Mesenchymal stem cell (in vitro differentiated cells and primary cell): ENCODE measurements at regions not wholly inside any gene's neighbourhood (a gene's known extent, or its start where the extent isn't known, plus 50 kb on each side); places are given as distances from the start of the nearest gene placed in this dataset.
A peak's percentile ranks its signal among the peaks of the same experiment; 100 is the strongest.

Experiments
- DNase-seq: peaks from one replicate; pipeline ENCODE4 v3.0.0-alpha.2; 2013
- H2AFZ ChIP-seq: one replicate; pipeline ENCODE4 v1.6.1; 2013; ENCODE audit warnings: low read depth, mild to moderate bottlenecking, control low read depth, inconsistent platforms, low read length, moderate library complexity
- H2AK5ac ChIP-seq: 2 replicates; pipeline ENCODE4 v1.6.1; 2013; ENCODE audit warnings: low read length, moderate library complexity, mild to moderate bottlenecking, inconsistent platforms; ENCODE audit not compliant: severe bottlenecking
- H2BK120ac ChIP-seq: one replicate; pipeline ENCODE4 v1.6.1; 2013; ENCODE audit warnings: low read depth, mild to moderate bottlenecking, inconsistent platforms, low read length, moderate library complexity
- H2BK12ac ChIP-seq, 2 experiments: one replicate each; pipeline ENCODE4 v1.6.1; 2013; ENCODE audit warnings: inconsistent platforms in 2 of 2, low read length in 2 of 2, mild to moderate bottlenecking in 2 of 2, moderate library complexity in 2 of 2, control low read depth in 1 of 2
- H2BK15ac ChIP-seq: one replicate; pipeline ENCODE4 v1.6.1; 2013; ENCODE audit warnings: mild to moderate bottlenecking, low read depth, inconsistent platforms; ENCODE audit not compliant: poor library complexity, severe bottlenecking
- H2BK5ac ChIP-seq: 2 replicates; pipeline ENCODE4 v1.6.1; 2013; ENCODE audit warnings: low read depth, mild to moderate bottlenecking, low read length, control low read depth, inconsistent platforms; ENCODE audit not compliant: poor library complexity, severe bottlenecking
- H3K14ac ChIP-seq, 2 experiments: one replicate each; pipeline ENCODE4 v1.6.1; 2013; ENCODE audit warnings: inconsistent platforms in 2 of 2, low read length in 2 of 2, control low read depth in 1 of 2, mild to moderate bottlenecking in 1 of 2, moderate library complexity in 1 of 2
- H3K18ac ChIP-seq, 2 experiments: one replicate each; pipeline ENCODE4 v1.6.1; 2013; ENCODE audit warnings: inconsistent platforms in 2 of 2, low read length in 2 of 2, control low read depth in 1 of 2, low read depth in 1 of 2, mild to moderate bottlenecking in 1 of 2
- H3K23ac ChIP-seq, 2 experiments: one replicate each; pipeline ENCODE4 v1.6.1; 2013; ENCODE audit warnings: inconsistent platforms in 2 of 2, low read length in 2 of 2, mild to moderate bottlenecking in 2 of 2, moderate library complexity in 2 of 2, control low read depth in 1 of 2
- H3K27ac ChIP-seq: 2 replicates; pipeline ENCODE4 v1.5.1; 2013; ENCODE audit warnings: mild to moderate bottlenecking, moderate library complexity, low read length, control low read depth, inconsistent platforms; ENCODE audit not compliant: poor library complexity, severe bottlenecking
- H3K27me3 ChIP-seq, 2 experiments: 2 replicates each; pipeline versions ENCODE4 v1.6.1 to v1.7.0; 2013; ENCODE audit warnings: low read length in 2 of 2, mild to moderate bottlenecking in 2 of 2, moderate library complexity in 2 of 2, control low read depth in 1 of 2, inconsistent platforms in 1 of 2; ENCODE audit not compliant: control insufficient read depth in 1 of 2, insufficient read depth in 1 of 2
- H3K36me3 ChIP-seq, 2 experiments: 2 replicates each; pipeline versions ENCODE4 v1.6.1 to v1.7.0; 2013; ENCODE audit warnings: low read length in 2 of 2, control low read depth in 1 of 2, inconsistent platforms in 1 of 2, low read depth in 1 of 2, mild to moderate bottlenecking in 1 of 2; ENCODE audit not compliant: insufficient read depth in 2 of 2, control insufficient read depth in 1 of 2
- H3K4ac ChIP-seq, 2 experiments: one replicate each; pipeline ENCODE4 v1.6.1; 2013; ENCODE audit warnings: inconsistent platforms in 2 of 2, low read length in 2 of 2, mild to moderate bottlenecking in 2 of 2, moderate library complexity in 2 of 2, control low read depth in 1 of 2, low read depth in 1 of 2
- H3K4me1 ChIP-seq: 2 replicates; pipeline ENCODE4 v1.6.1; 2013; ENCODE audit warnings: low read depth, low read length, control low read depth; ENCODE audit not compliant: control insufficient read depth, insufficient read depth
- H3K4me2 ChIP-seq: 2 replicates; pipeline ENCODE4 v1.6.1; 2013; ENCODE audit warnings: low read length, mild to moderate bottlenecking, inconsistent platforms; ENCODE audit not compliant: poor library complexity, severe bottlenecking
- H3K4me3 ChIP-seq, 2 experiments: 2 replicates each; pipeline versions ENCODE4 v1.5.1 to v1.7.0; 2013; ENCODE audit warnings: low read length in 2 of 2, mild to moderate bottlenecking in 2 of 2, control low read depth in 1 of 2, low read depth in 1 of 2; ENCODE audit not compliant: insufficient read depth in 1 of 2
- H3K79me1 ChIP-seq: replicated peaks from 2 replicates; pipeline ENCODE4 v1.6.1; 2013; ENCODE audit warnings: mild to moderate bottlenecking, control low read depth, low read length, inconsistent platforms; ENCODE audit not compliant: poor library complexity, severe bottlenecking
- H3K9ac ChIP-seq: 2 replicates; pipeline ENCODE4 v1.7.0; 2013; ENCODE audit warnings: mild to moderate bottlenecking, low read length, moderate library complexity
- H3K9me3 ChIP-seq: 2 replicates; pipeline ENCODE4 v1.7.0; 2013; ENCODE audit warnings: mild to moderate bottlenecking, low read length; ENCODE audit not compliant: control insufficient read depth
- H4K8ac ChIP-seq: one replicate; pipeline ENCODE4 v1.6.1; 2013; ENCODE audit warnings: inconsistent platforms, mild to moderate bottlenecking, low read length, moderate library complexity
- H4K91ac ChIP-seq: one replicate; pipeline ENCODE4 v1.6.1; 2013; ENCODE audit warnings: mild to moderate bottlenecking, low read length, inconsistent platforms
- WGBS: methylation state at CpG from one replicate; pipeline ENCODE4 v1.1.7; 2013; ENCODE audit warnings: mixed read lengths; 5-methylcytosine and 5-hydroxymethylcytosine counted together

GRCh38 chr5:56681346-56681745 is 134.0 kb upstream of the MAP3K1 start:
- no peak overlapping the region for H2BK120ac ChIP-seq
- no peak overlapping the region for H2BK5ac ChIP-seq
- DNase-seq = no peak
- no peak overlapping the region for H3K18ac ChIP-seq
- H2AK5ac ChIP-seq = no peak overlapping the region
- H3K9ac ChIP-seq = no peak overlapping the region
- H3K36me3 ChIP-seq = no peaks in the 10 kb centered on the region
- H2BK15ac ChIP-seq = no peak overlapping the region
- H3K14ac ChIP-seq = no peak overlapping the region
- H3K79me1 ChIP-seq = no peaks in the 10 kb centered on the region
- H3K4me3 ChIP-seq = no peak overlapping the region
- no peak overlapping the region for H3K4me2 ChIP-seq
- H3K27ac ChIP-seq = no peak overlapping the region
- no peak overlapping the region for H2BK12ac ChIP-seq
- no peaks in the 10 kb centered on the region for H3K9me3 ChIP-seq
- 89% methylated on average over 1 of the region's 1 CpG for WGBS
- no peak overlapping the region for H3K23ac ChIP-seq
- H2AFZ ChIP-seq = no peak overlapping the region
- H4K91ac ChIP-seq = no peak overlapping the region
- no peak overlapping the region for H4K8ac ChIP-seq
- H3K27me3 ChIP-seq = no peaks in the 10 kb centered on the region
- H3K4me1 ChIP-seq = peaks cover 6% of the 10 kb centered on the region
- H3K4ac ChIP-seq = no peak overlapping the region

GRCh38 chr5:56680731-56681130 is 134.6 kb upstream of the MAP3K1 start:
- H3K27ac ChIP-seq = no peak overlapping the region
- no peak overlapping the region for H3K4me2 ChIP-seq
- H3K23ac ChIP-seq = no peak overlapping the region
- no peak overlapping the region for H3K14ac ChIP-seq
- H2BK15ac ChIP-seq = no peak overlapping the region
- H2AFZ ChIP-seq = no peak overlapping the region
- H2BK120ac ChIP-seq = no peak overlapping the region
- H4K91ac ChIP-seq = no peak overlapping the region
- no peak overlapping the region for H3K4me3 ChIP-seq
- no peak overlapping the region for H2BK12ac ChIP-seq
- WGBS = no CpG with 5 or more reads among the region's 2 CpGs
- H4K8ac ChIP-seq = no peak overlapping the region
- H2AK5ac ChIP-seq = no peak overlapping the region
- H3K36me3 ChIP-seq = no peaks in the 10 kb centered on the region
- H3K79me1 ChIP-seq = no peaks in the 10 kb centered on the region
- H3K9me3 ChIP-seq = no peaks in the 10 kb centered on the region
- no peaks in the 10 kb centered on the region for H3K27me3 ChIP-seq
- no peak for DNase-seq
- H3K4me1 ChIP-seq = peaks cover 7% of the 10 kb centered on the region
- no peak overlapping the region for H3K18ac ChIP-seq
- no peak overlapping the region for H3K9ac ChIP-seq
- H3K4ac ChIP-seq = no peak overlapping the region
- no peak overlapping the region for H2BK5ac ChIP-seq

DNA sequence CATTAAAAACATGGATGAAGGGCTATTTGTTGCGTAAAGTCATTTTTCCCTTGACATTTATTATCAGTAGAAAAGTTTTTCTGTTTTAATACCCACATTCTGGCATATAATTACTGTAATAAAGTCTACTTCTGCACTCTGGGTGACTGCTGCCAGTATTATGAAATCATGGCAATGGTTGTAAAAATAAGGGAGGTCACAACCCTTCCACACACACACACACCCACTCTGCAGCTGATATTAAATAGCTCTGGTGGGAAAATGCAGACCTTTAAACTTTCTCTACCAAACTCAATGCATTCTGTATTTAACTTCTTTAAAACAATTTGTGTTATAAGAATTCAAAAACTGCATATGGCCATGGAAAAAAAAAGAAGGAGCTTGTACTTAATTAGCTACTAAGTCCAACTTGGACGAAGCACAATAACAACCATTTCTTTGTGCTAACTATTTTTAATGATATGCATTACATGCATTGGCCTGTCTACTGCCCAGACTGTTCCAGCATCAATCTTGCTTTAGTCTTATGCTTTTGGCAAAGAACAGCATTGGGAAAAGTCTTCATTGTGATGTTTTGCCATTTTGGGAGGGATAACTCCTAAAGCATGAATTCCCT is 137.6 kb upstream of the MAP3K1 start:
- Histone ChIP-seq H3K14ac (no peak overlapping the region), H2AK5ac (no peak overlapping the region), H3K27me3 (no peaks in the 10 kb centered on the region), H3K4me2 (no peak overlapping the region), H2BK120ac (no peak overlapping the region), H3K27ac (no peak overlapping the region), H2BK12ac (no peak overlapping the region), H3K18ac (no peak overlapping the region), H3K23ac (no peak overlapping the region), H2BK15ac (no peak overlapping the region), H2BK5ac (no peak overlapping the region), H4K8ac (no peak overlapping the region), H3K9ac (no peak overlapping the region), H3K36me3 (no peaks in the 10 kb centered on the region), H4K91ac (no peak overlapping the region), H3K4ac (no peak overlapping the region), H3K9me3 (no peaks in the 10 kb centered on the region), H3K79me1 (no peaks in the 10 kb centered on the region), H3K4me1 (peaks cover 5% of the 10 kb centered on the region), H2AFZ (no peak overlapping the region), H3K4me3 (no peak overlapping the region)
- no peak for DNase-seq
- WGBS = no CpG with 5 or more reads among the region's 2 CpGs

DNA sequence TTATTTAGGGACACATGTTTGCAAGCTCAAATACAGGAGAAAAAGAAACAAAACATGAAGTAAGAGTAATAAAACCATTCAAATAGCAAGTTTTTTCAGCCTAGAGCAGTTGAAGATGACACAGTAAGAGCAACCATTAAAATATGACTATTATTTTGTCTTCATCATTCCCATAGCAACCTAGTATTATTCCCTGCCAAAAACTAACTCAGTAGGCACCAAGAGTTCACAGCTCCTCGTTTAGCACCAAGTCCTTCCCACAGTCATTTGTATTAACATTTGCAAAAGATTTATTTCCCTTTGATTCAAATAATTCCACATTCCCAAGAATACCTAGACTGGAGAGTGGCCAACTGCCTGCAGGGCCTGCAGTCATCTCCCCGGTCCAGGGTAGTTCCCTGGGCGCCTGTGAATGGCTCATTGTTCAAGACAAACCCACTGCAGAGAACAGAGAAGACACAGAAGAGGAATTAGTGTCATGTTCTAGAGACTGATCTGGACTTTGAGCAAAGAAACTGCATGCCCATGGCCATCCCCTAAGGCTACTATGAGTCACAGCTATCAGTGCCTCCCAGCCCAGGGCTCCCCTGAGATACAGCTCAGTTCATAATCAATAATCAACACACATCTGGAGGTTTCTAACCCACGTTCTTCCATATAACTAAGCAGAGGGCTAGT is 139.1 kb upstream of the MAP3K1 start:
- no peak for DNase-seq
- Histone ChIP-seq H2BK15ac (no peak overlapping the region), H3K23ac (no peak overlapping the region), H2AK5ac (no peak overlapping the region), H3K36me3 (no peaks in the 10 kb centered on the region), H4K91ac (no peak overlapping the region), H3K27ac (no peak overlapping the region), H3K18ac (peak overlapping the region in 1 of 2 experiments; percentile 14), H3K4me2 (no peak overlapping the region), H2BK5ac (no peak overlapping the region), H4K8ac (no peak overlapping the region), H3K9me3 (no peaks in the 10 kb centered on the region), H3K4me1 (peaks cover 3% of the 10 kb centered on the region), H3K9ac (no peak overlapping the region), H3K4ac (no peak overlapping the region), H3K27me3 (no peaks in the 10 kb centered on the region), H3K4me3 (no peak overlapping the region), H2BK120ac (no peak overlapping the region), H2BK12ac (no peak overlapping the region), H3K79me1 (no peaks in the 10 kb centered on the region), H2AFZ (no peak overlapping the region), H3K14ac (no peak overlapping the region)
- 92% methylated on average over 4 of the region's 4 CpGs for WGBS
